ENCODE measurements at regions not wholly inside any gene's neighbourhood (a gene's known extent, or its start where the extent isn't known, plus 50 kb on each side); places are given as distances from the start of the nearest gene placed in this dataset.

DNA sequence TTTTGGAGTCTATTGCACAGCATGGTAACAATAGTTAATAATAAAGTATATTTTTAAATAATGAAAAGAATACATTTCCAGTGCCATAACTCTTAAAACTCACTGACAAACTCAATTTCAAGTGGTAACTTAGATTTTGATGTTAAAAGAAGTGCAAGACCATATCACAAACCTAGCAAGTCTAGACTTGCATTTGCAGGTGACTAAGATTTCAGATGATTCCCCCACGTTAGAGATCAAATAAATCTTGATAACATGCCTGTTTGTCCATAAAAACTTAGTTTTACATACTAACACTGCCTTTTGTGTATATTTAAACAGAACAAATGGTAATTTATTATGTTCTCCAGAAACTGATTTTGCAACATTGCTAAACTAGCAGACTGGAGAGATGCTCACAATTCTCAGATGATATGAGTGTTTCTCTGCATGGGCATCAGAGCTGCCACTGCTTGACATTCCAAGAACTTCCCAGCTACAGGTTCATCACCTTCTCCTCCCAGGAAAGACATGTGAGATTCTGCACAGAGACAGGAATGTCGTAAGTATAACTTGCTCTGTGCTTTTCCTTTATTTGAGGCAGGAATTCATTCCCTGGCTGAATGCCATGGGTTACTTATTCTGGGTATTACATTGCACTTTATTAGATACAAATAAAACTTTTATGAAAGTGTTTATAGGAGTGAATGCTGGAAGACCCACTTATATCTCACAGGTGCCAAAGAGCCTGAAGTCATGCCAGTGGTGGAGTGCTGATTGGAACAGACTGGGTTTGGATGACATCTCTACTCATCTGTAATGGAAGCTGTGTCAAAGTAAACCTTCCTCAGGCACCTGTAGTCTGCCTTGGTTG, 160.2 kb upstream of the FOXA2 start:
- no peak overlapping the region for H2BK5ac ChIP-seq (ENCODE audit: low read depth, low read length, poor library complexity, severe bottlenecking)
- H3K4me1 ChIP-seq (ENCODE audit: control insufficient read depth, insufficient read depth, low read length) = no peaks in the 10 kb centered on the region
- ChIA-PET CTCF (no interaction called here), POLR2A (ENCODE audit: unreplicated experiment) (no interaction called here)
- H2BK20ac ChIP-seq (ENCODE audit: low read depth, low read length) = no peak overlapping the region
- in situ Hi-C loops (cut with MboI; ENCODE audit: low sequenced_read_pairs) (no loop called here), intact Hi-C loops (cut with micrococcal nuclease) (no loop called here), dilution Hi-C loops (cut with HindIII; ENCODE audit: low sequenced_read_pairs, unreplicated experiment) (no loop called here)
- no peaks in the 10 kb centered on the region for H3K79me1 ChIP-seq (ENCODE audit: low read depth in 1 of 2, low read length in 2 of 2)
- H4K91ac ChIP-seq (ENCODE audit: insufficient read depth, low read depth, low read length) = no peak overlapping the region
- H4K8ac ChIP-seq (ENCODE audit: low read depth in 2 of 2, low read length in 2 of 2) = no peak overlapping the region
- no peak overlapping the region for H3K27ac ChIP-seq (ENCODE audit: insufficient read depth, low read length)
- H3K4ac ChIP-seq (ENCODE audit: low read depth, low read length) = no peak overlapping the region
- no peak overlapping the region for H4K5ac ChIP-seq (ENCODE audit: low read depth, low read length)
- H3K23ac ChIP-seq (ENCODE audit: low read depth, low read length) = no peak overlapping the region
- ATAC-seq (ENCODE audit: low read depth) = no peak
- no peak overlapping the region for H2BK120ac ChIP-seq (ENCODE audit: low read depth, low read length)
- no peak overlapping the region for H2AK5ac ChIP-seq (ENCODE audit: low read depth, low read length)
- no peak overlapping the region for H3K56ac ChIP-seq (ENCODE audit: extremely low read depth, insufficient read depth, low read length)
- H2AK9ac ChIP-seq (replicated peaks; ENCODE audit: low read depth, low read length, poor library complexity) = no peak overlapping the region
- H3K18ac ChIP-seq (ENCODE audit: low read depth, low read length) = no peak overlapping the region
- TF ChIP-seq RAD21 (IDR thresholded peaks at IDR 0.05; ENCODE audit: low read length) (no peak), CHD1 (IDR thresholded peaks at IDR 0.05; ENCODE audit: low read depth, low read length) (no peak)
- TF ChIP-seq, protein P1, sequence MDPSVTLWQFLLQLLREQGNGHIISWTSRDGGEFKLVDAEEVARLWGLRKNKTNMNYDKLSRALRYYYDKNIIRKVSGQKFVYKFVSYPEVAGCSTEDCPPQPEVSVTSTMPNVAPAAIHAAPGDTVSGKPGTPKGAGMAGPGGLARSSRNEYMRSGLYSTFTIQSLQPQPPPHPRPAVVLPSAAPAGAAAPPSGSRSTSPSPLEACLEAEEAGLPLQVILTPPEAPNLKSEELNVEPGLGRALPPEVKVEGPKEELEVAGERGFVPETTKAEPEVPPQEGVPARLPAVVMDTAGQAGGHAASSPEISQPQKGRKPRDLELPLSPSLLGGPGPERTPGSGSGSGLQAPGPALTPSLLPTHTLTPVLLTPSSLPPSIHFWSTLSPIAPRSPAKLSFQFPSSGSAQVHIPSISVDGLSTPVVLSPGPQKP (IDR thresholded peaks at IDR 0.05; ENCODE audit: borderline replicate concordance, low read depth, low read length) = no peak
- H3K9ac ChIP-seq (ENCODE audit: low read depth, low read length) = no peak overlapping the region
- DNase-seq = no peak
- WGBS, 2 experiments (ENCODE audit: extremely low coverage in 2 of 2, insufficient read length in 1 of 2) = no CpG with 5 or more reads among the region's 2 CpGs
- no peaks in the 10 kb centered on the region for H3K9me1 ChIP-seq (ENCODE audit: insufficient read depth, low read length)
- H3K9me3 ChIP-seq (ENCODE audit: control insufficient read depth, insufficient read depth, low read length) = no peaks in the 10 kb centered on the region
- no peak overlapping the region for H3K4me3 ChIP-seq (ENCODE audit: insufficient read depth, low read depth, low read length)
- no peak overlapping the region for H3K14ac ChIP-seq (replicated peaks; ENCODE audit: low read depth, low read length)
- H3K27me3 ChIP-seq (ENCODE audit: control insufficient read depth, insufficient read depth, low read length) = peaks cover 2% of the 10 kb centered on the region; the same call in 1 of the 2 replicates
- H2BK15ac ChIP-seq (ENCODE audit: low read depth, low read length) = no peak overlapping the region
- BruUV-seq (replicated peaks) = no TSS peak
- H3K4me2 ChIP-seq (ENCODE audit: low read depth, low read length) = no peak overlapping the region
- H3K36me3 ChIP-seq (ENCODE audit: control insufficient read depth, insufficient read depth, low read length) = no peaks in the 10 kb centered on the region
- no peaks in the 10 kb centered on the region for H4K20me1 ChIP-seq (ENCODE audit: insufficient read depth, low read length)
- H2AFZ ChIP-seq (replicated peaks; ENCODE audit: low read length, poor library complexity) = no peak overlapping the region
